Transverse colon (tissue), 4 donors: ENCODE measurements at regions not wholly inside any gene's neighbourhood (a gene's known extent, or its start where the extent isn't known, plus 50 kb on each side); places are given as distances from the start of the nearest gene placed in this dataset.

Source experiments
- DNase-seq: peaks from one replicate; pipeline ENCODE4 v3.0.0-alpha.2; 2019
- H3K27ac ChIP-seq, 4 donors: fragments of 200-600 bp; sonication (generic); 2 replicates each; pipeline ENCODE4 v1.5.1; 2016 to 2018; ENCODE audit warnings: inconsistent platforms in 4 of 4
- H3K27me3 ChIP-seq: fragments of 200-600 bp; sonication (generic); 2 replicates; pipeline ENCODE4 v1.5.1; 2017; ENCODE audit warnings: inconsistent platforms
- H3K36me3 ChIP-seq, 4 donors: fragments of 200-600 bp; sonication (generic); 2 replicates each; pipeline ENCODE4 v1.5.1; 2017 to 2019; ENCODE audit warnings: inconsistent platforms in 4 of 4
- H3K4me1 ChIP-seq, 4 donors: fragments of 200-600 bp; sonication (generic); 2 replicates each; pipeline ENCODE4 v1.5.1; 2017 to 2020; ENCODE audit warnings: inconsistent platforms in 4 of 4
- H3K4me3 ChIP-seq, 4 donors: fragments of 200-600 bp; sonication (generic); 1 replicate in 1 of 4; 2 replicates in 3 of 4; pipeline versions ENCODE4 v1.5.1 to v1.6.1; 2017 to 2019; ENCODE audit warnings: inconsistent platforms in 4 of 4
- H3K9me3 ChIP-seq, 2 donors: fragments of 200-600 bp; sonication (generic); 2 replicates each; pipeline ENCODE4 v1.5.1; 2017 to 2019; ENCODE audit warnings: inconsistent platforms in 2 of 2
- CTCF ChIP-seq, 5 experiments: fragments of 200-600 bp in 3 of 5; fragments of 450-650 bp in 2 of 5; sonication (generic) in 3 of 5; IDR thresholded peaks; 1 replicate in 2 of 5; 2 replicates in 3 of 5; pipeline ENCODE4 v1.5.1; 2016 to 2017; ENCODE audit warnings: antibody characterized with exemption in 5 of 5, inconsistent platforms in 3 of 5, mild to moderate bottlenecking in 2 of 5, moderate library complexity in 1 of 5
- EP300 ChIP-seq: sonication (generic); formaldehyde crosslinking; IDR thresholded peaks from one replicate; pipeline ENCODE4 v1.6.1; 2017; ENCODE audit warnings: antibody characterized with exemption, low read depth
- POLR2A ChIP-seq: fragments of 450-650 bp; IDR thresholded peaks from one replicate; pipeline ENCODE4 v1.6.1; 2016; ENCODE audit warnings: antibody characterized with exemption, mild to moderate bottlenecking, moderate library complexity
- POLR2AphosphoS5 ChIP-seq, 3 donors: sonication (generic); formaldehyde crosslinking; IDR thresholded peaks; one replicate each; pipeline ENCODE4 v1.6.1; 2016; ENCODE audit warnings: antibody characterized with exemption in 3 of 3
- WGBS, 2 donors: methylation state at CpG; one replicate each; pipeline ENCODE4 v1.1.5; 2018; ENCODE audit warnings: low coverage in 1 of 2; 5-methylcytosine and 5-hydroxymethylcytosine counted together
- in situ Hi-C, 4 donors: fragments of 200-750 bp; cut with MboI; loops; one replicate each; pipeline versions ENCODE4 v1.15.0 to v1.15.1; 2017; ENCODE audit warnings: low sequenced_read_pairs in 3 of 4, low pct_ligation_motif_present in 1 of 4, low pct_unique_long_range_greater_than_20kb in 1 of 4
- intact Hi-C: fragments of 100-400 bp; cut with DNase I; formaldehyde crosslinking; loops from one replicate; pipeline ENCODE4 v1.15.1; 2023; ENCODE audit warnings: low total_unique reads

GRCh38 chr21:35249636-35250035, 200.5 kb upstream of the RUNX1 start:
- no peaks in the 10 kb centered on the region for H3K27me3 ChIP-seq
- no peak for TF ChIP-seq EP300
- no peak for TF ChIP-seq POLR2AphosphoS5 (IDR thresholded peaks at IDR 0.05)
- TF ChIP-seq CTCF (IDR thresholded peaks at IDR 0.05), result no peak
- TF ChIP-seq POLR2A, result no peak
- in situ Hi-C loops (loop anchor here in 1 of 4 donors (25.0 kb wide), 1 partner anchor 88 kb away; no protein-coding TSS in a partner anchor), intact Hi-C loops (no loop called here)
- H3K36me3 ChIP-seq, result no peaks in the 10 kb centered on the region
- no peak for DNase-seq
- no peak overlapping the region for H3K4me3 ChIP-seq
- 80 to 86% methylated on average over 1 of the region's 1 CpG for WGBS, 2 donors
- no peaks in the 10 kb centered on the region for H3K9me3 ChIP-seq
- peaks cover 0 to 11% (median 3%) of the 10 kb centered on the region in 4 donors for H3K4me1 ChIP-seq
- H3K27ac ChIP-seq, result no peak overlapping the region

- no peak overlapping the region for H3K27ac ChIP-seq
- DNase-seq, result no peak
- WGBS, 2 donors, result 64 to 77% methylated on average over 1 of the region's 1 CpG
These were observed 196.8 kb upstream of the RUNX1 start for GRCh38 chr21:35245879-35246278.

GRCh38 chr21:35244514-35244913, 195.4 kb upstream of the RUNX1 start:
- H3K9me3 ChIP-seq, result no peaks in the 10 kb centered on the region
- H3K4me1 ChIP-seq, result peaks cover 0 to 3% (median 0%) of the 10 kb centered on the region in 4 donors
- in situ Hi-C loops (loop anchor here in 1 of 4 donors (25.0 kb wide), 1 partner anchor 93 kb away; no protein-coding TSS in a partner anchor), intact Hi-C loops (no loop called here)
- WGBS, 2 donors, result 66 to 77% methylated on average over 2 to 4 of the region's 4 CpGs
- no peaks in the 10 kb centered on the region for H3K27me3 ChIP-seq
- H3K27ac ChIP-seq, result peak overlapping the region in 3 of 4 donors; percentile 33 to 62 (median 41)
- no peak overlapping the region for H3K4me3 ChIP-seq
- DNase-seq, result no peak
- TF ChIP-seq POLR2A (no peak), POLR2AphosphoS5 (IDR thresholded peaks at IDR 0.05) (peak in 2 of 3 donors; percentile 12 to 33)
- H3K36me3 ChIP-seq, result no peaks in the 10 kb centered on the region

More at GRCh38 chr21:35245879-35246278, 196.8 kb upstream of the RUNX1 start:
- TF ChIP-seq POLR2A (no peak), CTCF (IDR thresholded peaks at IDR 0.05) (no peak), EP300 (no peak), POLR2AphosphoS5 (IDR thresholded peaks at IDR 0.05) (no peak)
- in situ Hi-C loops (loop anchor here in 1 of 4 donors (25.0 kb wide), 1 partner anchor 91 kb away; no protein-coding TSS in a partner anchor), intact Hi-C loops (no loop called here)
- Histone ChIP-seq H3K4me3 (no peak overlapping the region), H3K36me3 (no peaks in the 10 kb centered on the region), H3K27me3 (no peaks in the 10 kb centered on the region), H3K4me1 (peaks cover 0 to 3% (median 0%) of the 10 kb centered on the region in 4 donors), H3K9me3 (no peaks in the 10 kb centered on the region)

- Histone ChIP-seq H3K9me3 (no peaks in the 10 kb centered on the region), H3K27me3 (no peaks in the 10 kb centered on the region), H3K4me3 (no peak overlapping the region), H3K36me3 (no peaks in the 10 kb centered on the region), H3K4me1 (peaks cover 0 to 3% (median 0%) of the 10 kb centered on the region in 4 donors), H3K27ac (no peak overlapping the region)
- WGBS, 2 donors, result 94 to 97% methylated on average over 4 of the region's 4 CpGs
- intact Hi-C loops, result no loop called here
- DNase-seq, result no peak
- no peak for TF ChIP-seq EP300
- in situ Hi-C loops, result loop anchor here in 1 of 4 donors (25.0 kb wide), 1 partner anchor 94 kb away; no protein-coding TSS in a partner anchor
These were observed 194.1 kb upstream of the RUNX1 start for GRCh38 chr21:35243171-35243570.

GRCh38 chr21:35239811-35240219, 190.7 kb upstream of the RUNX1 start:
- TF ChIP-seq POLR2A (no peak), POLR2AphosphoS5 (IDR thresholded peaks at IDR 0.05) (no peak)
- intact Hi-C loops, result no loop called here
- WGBS, 2 donors, result 68 to 78% methylated on average over 6 to 9 of the region's 9 CpGs
- Histone ChIP-seq H3K9me3 (no peaks in the 10 kb centered on the region), H3K4me1 (peaks cover 0 to 3% (median 0%) of the 10 kb centered on the region in 4 donors), H3K4me3 (no peak overlapping the region), H3K36me3 (no peaks in the 10 kb centered on the region), H3K27ac (no peak overlapping the region), H3K27me3 (no peaks in the 10 kb centered on the region)
- in situ Hi-C loops, result loop anchor here in 1 of 4 donors (25.0 kb wide), 1 partner anchor 97 kb away; no protein-coding TSS in a partner anchor
- no peak for DNase-seq
